ENCODE measurements at regions not wholly inside any gene's neighbourhood (a gene's known extent, or its start where the extent isn't known, plus 50 kb on each side); places are given as distances from the start of the nearest gene placed in this dataset.

DNA sequence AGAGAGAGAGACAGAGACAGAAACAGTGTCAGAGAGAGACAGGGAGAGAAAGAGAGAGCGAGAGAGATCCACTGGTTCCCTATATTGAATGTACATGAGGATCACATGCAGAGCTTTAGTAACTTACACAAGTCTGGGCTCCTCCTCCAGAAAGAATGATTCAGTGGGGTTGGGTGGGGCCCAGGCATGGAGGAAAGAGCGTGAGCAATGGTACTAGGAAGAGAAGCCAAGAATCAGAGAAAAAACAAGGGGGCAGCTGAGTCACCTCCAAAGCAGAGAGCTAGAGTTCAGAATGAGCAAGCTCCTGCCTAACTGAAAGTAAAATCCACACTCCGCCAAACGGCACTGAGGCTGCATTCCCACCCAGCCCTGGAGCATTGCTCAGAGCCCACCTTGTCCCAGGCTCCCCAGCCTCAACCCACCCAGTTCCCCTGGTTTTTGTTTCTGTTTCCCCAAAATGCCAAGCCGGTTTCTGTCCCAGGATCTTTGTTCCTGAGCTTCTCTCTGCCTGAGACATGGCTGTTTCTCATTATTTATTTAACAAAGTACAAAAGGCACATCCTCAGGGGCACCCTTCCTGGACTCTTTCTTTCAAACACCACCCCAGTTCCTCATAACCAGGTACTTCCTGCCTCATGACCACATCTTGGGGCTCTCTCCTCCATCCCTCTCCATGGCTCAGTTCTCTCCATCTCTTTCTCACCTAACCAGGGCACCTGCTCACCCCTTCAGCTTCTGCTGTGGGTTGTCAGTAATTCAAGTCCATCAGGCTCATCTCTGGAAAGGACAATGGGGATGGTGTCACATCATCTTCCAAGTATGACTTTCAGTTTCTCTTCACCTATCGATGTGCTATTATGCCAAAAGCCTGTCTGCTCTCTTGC is 670.3 kb upstream of the TBX3 start:
- TF ChIP-seq EZH2phosphoT487 (IDR thresholded peaks at IDR 0.05; ENCODE audit: insufficient read depth, low read depth) (no peak), EZH2 (IDR thresholded peaks at IDR 0.05; ENCODE audit: insufficient read depth, poor library complexity, severe bottlenecking) (no peak)

Measured in GM23248 (cell line).